ENCODE measurements at regions not wholly inside any gene's neighbourhood (a gene's known extent, or its start where the extent isn't known, plus 50 kb on each side); places are given as distances from the start of the nearest gene placed in this dataset.

GRCh38 chr12:24697769-24698168, 251.1 kb downstream of the BCAT1 start:
- Histone ChIP-seq H3K4me3 (no peak overlapping the region), H3K4me1 (peaks cover 0 to 24% (median 0%) of the 10 kb centered on the region in 4 donors), H3K27me3 (no peaks in the 10 kb centered on the region), H3K27ac (no peak overlapping the region), H3K36me3 (no peaks in the 10 kb centered on the region), H3K9me3 (no peaks in the 10 kb centered on the region)
- TF ChIP-seq CTCF (IDR thresholded peaks at IDR 0.05) (no peak), EP300 (IDR thresholded peaks at IDR 0.05) (no peak), POLR2A (IDR thresholded peaks at IDR 0.05) (no peak)
- DNase-seq (ENCODE audit: low spot score in 2 of 2), result no peak
- WGBS, 2 donors, result 42 to 52% methylated on average over 2 of the region's 2 CpGs

GRCh38 chr12:24697295-24697694, 251.6 kb downstream of the BCAT1 start:
- 37 to 48% methylated on average over 2 of the region's 2 CpGs for WGBS, 2 donors
- Histone ChIP-seq H3K4me1 (peaks cover 0 to 24% (median 0%) of the 10 kb centered on the region in 4 donors), H3K36me3 (no peaks in the 10 kb centered on the region), H3K27me3 (no peaks in the 10 kb centered on the region), H3K27ac (no peak overlapping the region), H3K4me3 (no peak overlapping the region), H3K9me3 (no peaks in the 10 kb centered on the region)
- no peak for DNase-seq (ENCODE audit: low spot score in 2 of 2)
- TF ChIP-seq CTCF (IDR thresholded peaks at IDR 0.05) (no peak), POLR2A (IDR thresholded peaks at IDR 0.05) (no peak), EP300 (IDR thresholded peaks at IDR 0.05) (no peak)

GRCh38 chr12:24696800-24697199, 252.1 kb downstream of the BCAT1 start:
- DNase-seq (ENCODE audit: low spot score in 2 of 2), result no peak
- H3K4me1 ChIP-seq, result peaks cover 0 to 24% (median 0%) of the 10 kb centered on the region in 4 donors
- no peak overlapping the region for H3K4me3 ChIP-seq
- TF ChIP-seq CTCF (IDR thresholded peaks at IDR 0.05) (no peak), EP300 (IDR thresholded peaks at IDR 0.05) (no peak), POLR2A (IDR thresholded peaks at IDR 0.05) (no peak)
- no peaks in the 10 kb centered on the region for H3K27me3 ChIP-seq
- WGBS, 2 donors, result 58 to 62% methylated on average over 6 of the region's 6 CpGs
- H3K9me3 ChIP-seq, result no peaks in the 10 kb centered on the region
- H3K27ac ChIP-seq, result no peak overlapping the region
- no peaks in the 10 kb centered on the region for H3K36me3 ChIP-seq

- Histone ChIP-seq H3K4me3 (no peak overlapping the region), H3K36me3 (no peaks in the 10 kb centered on the region), H3K27me3 (no peaks in the 10 kb centered on the region), H3K4me1 (peaks cover 0 to 24% (median 0%) of the 10 kb centered on the region in 4 donors), H3K27ac (no peak overlapping the region), H3K9me3 (no peaks in the 10 kb centered on the region)
- TF ChIP-seq POLR2A (IDR thresholded peaks at IDR 0.05), result no peak
- TF ChIP-seq EP300 (IDR thresholded peaks at IDR 0.05), result no peak
- TF ChIP-seq CTCF (IDR thresholded peaks at IDR 0.05), result no peak
- WGBS, 2 donors, result 41 to 54% methylated on average over 3 of the region's 3 CpGs
- DNase-seq (ENCODE audit: low spot score in 2 of 2), result no peak
Observed at GRCh38 chr12:24695657-24696329, 253.1 kb downstream of the BCAT1 start.

- Histone ChIP-seq H3K9me3 (no peaks in the 10 kb centered on the region), H3K27me3 (no peaks in the 10 kb centered on the region), H3K4me1 (peaks cover 0 to 24% (median 0%) of the 10 kb centered on the region in 4 donors), H3K27ac (no peak overlapping the region), H3K4me3 (no peak overlapping the region), H3K36me3 (no peaks in the 10 kb centered on the region)
- no peak for DNase-seq (ENCODE audit: low spot score in 2 of 2)
- TF ChIP-seq CTCF (IDR thresholded peaks at IDR 0.05) (no peak), EP300 (IDR thresholded peaks at IDR 0.05) (no peak), POLR2A (IDR thresholded peaks at IDR 0.05) (no peak)
- WGBS, 2 donors, result 89 to 90% methylated on average over 4 of the region's 4 CpGs
Observed at GRCh38 chr12:24695103-24695502, 253.8 kb downstream of the BCAT1 start.
